HG03469 (cell line): ENCODE measurements at regions not wholly inside any gene's neighbourhood (a gene's known extent, or its start where the extent isn't known, plus 50 kb on each side); places are given as distances from the start of the nearest gene placed in this dataset.

Experiments
- ATAC-seq: cut with Tn5 transposase; IDR thresholded peaks from one replicate; pipeline ENCODE4 v1.9.1; 2021; ENCODE audit warnings: mild to moderate bottlenecking, moderate library complexity, moderate number of reproducible peaks; ENCODE audit not compliant: unreplicated experiment

GRCh38 chr9:115362101-115362500, 244.1 kb upstream of the TNC start:
- ATAC-seq, result no peak

GRCh38 chr9:115362640-115363039, 244.7 kb upstream of the TNC start:
- ATAC-seq, result no peak

GRCh38 chr9:115364991-115365390, 247.0 kb upstream of the TNC start:
- no peak for ATAC-seq

GRCh38 chr9:115367321-115367720, 249.4 kb upstream of the TNC start:
- ATAC-seq, result no peak

GRCh38 chr9:115367780-115368525, 250.0 kb upstream of the TNC start:
- no peak for ATAC-seq

GRCh38 chr9:115369322-115369957, 251.5 kb upstream of the TNC start:
- ATAC-seq, result no peak

- ATAC-seq, result peak; percentile 74
Measured at GRCh38 chr9:115373000-115373709, 255.2 kb upstream of the TNC start.

- ATAC-seq, result no peak
Measured at GRCh38 chr9:115373710-115374045, 255.7 kb upstream of the TNC start.

- ATAC-seq, result no peak
Measured at GRCh38 chr9:115374724-115375268, 256.8 kb upstream of the TNC start.

GRCh38 chr9:115378241-115378640, 260.3 kb upstream of the TNC start:
- ATAC-seq, result no peak

GRCh38 chr9:115378758-115379157, 260.8 kb upstream of the TNC start:
- ATAC-seq, result no peak

GRCh38 chr9:115379719-115380118, 261.8 kb upstream of the TNC start:
- ATAC-seq, result no peak

GRCh38 chr9:115382865-115383264, 264.9 kb upstream of the TNC start:
- no peak for ATAC-seq

GRCh38 chr9:115385383-115386122, 267.6 kb upstream of the TNC start:
- ATAC-seq, result no peak

- ATAC-seq, result no peak
Measured at GRCh38 chr9:115386963-115387770, 269.2 kb upstream of the TNC start.

GRCh38 chr9:115391168-115391825, 273.3 kb upstream of the TNC start:
- ATAC-seq, result no peak

GRCh38 chr9:115393976-115394775, 276.2 kb upstream of the TNC start:
- ATAC-seq, result no peak

- no peak for ATAC-seq
Measured at GRCh38 chr9:115395511-115396021, 277.6 kb upstream of the TNC start.

- ATAC-seq, result no peak
Measured at GRCh38 chr9:115396071-115396529, 278.1 kb upstream of the TNC start.
